PC-3 (cell line): ENCODE measurements at regions not wholly inside any gene's neighbourhood (a gene's known extent, or its start where the extent isn't known, plus 50 kb on each side); places are given as distances from the start of the nearest gene placed in this dataset.

Experiments
- CTCF ChIP-seq: fragments of 300-600 bp; sonication (generic); conservative IDR thresholded peaks from 2 replicates; pipeline ENCODE4 v1.5.1; 2017; ENCODE audit warnings: antibody characterized with exemption, low read depth, mild to moderate bottlenecking, low read length
- EZH2 ChIP-seq: fragments of 300-600 bp; sonication (generic); IDR thresholded peaks from one replicate; pipeline ENCODE4 v1.6.1; 2017; ENCODE audit warnings: antibody characterized with exemption, mild to moderate bottlenecking, low read length; ENCODE audit not compliant: unreplicated experiment

DNA sequence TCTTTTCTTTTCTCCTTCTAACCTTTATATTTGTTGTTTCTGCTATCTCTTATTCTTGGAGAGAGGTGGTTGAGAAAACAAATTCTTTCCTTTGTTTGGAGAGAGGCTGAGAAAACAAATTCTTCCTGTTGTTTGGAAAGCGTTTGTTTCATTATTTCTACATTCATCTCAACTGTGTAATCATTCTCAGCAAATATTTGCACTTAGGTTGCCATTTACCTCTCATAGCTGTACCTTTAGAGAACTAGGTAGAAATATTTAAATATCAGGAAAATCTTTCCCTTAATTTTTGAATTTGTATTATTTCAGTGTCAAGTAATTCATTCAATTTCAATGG lies 1824.4 kb upstream of the CDH9 start:
- no peak for TF ChIP-seq CTCF
- TF ChIP-seq EZH2 = no peak
